Right kidney (tissue), 1 donor: ENCODE measurements at regions not wholly inside any gene's neighbourhood (a gene's known extent, or its start where the extent isn't known, plus 50 kb on each side); places are given as distances from the start of the nearest gene placed in this dataset.

Experiments
- DNase-seq: peaks from one replicate; pipeline ENCODE4 v3.0.0-alpha.2; 2016

- DNase-seq, result no peak
Measured at GRCh38 chr9:551986-552929, 289.2 kb upstream of the DMRT1 start.

- DNase-seq, result no peak
Measured at GRCh38 chr9:555493-555892, 286.0 kb upstream of the DMRT1 start.

- no peak for DNase-seq
Measured at GRCh38 chr9:556199-556598, 285.3 kb upstream of the DMRT1 start.

GRCh38 chr9:556675-557074 is 284.8 kb upstream of the DMRT1 start:
- no peak for DNase-seq

GRCh38 chr9:557601-558201 is 283.8 kb upstream of the DMRT1 start:
- DNase-seq, result no peak

- no peak for DNase-seq
Measured at GRCh38 chr9:561427-561826, 280.1 kb upstream of the DMRT1 start.

- no peak for DNase-seq
Measured at GRCh38 chr9:563200-563599, 278.3 kb upstream of the DMRT1 start.

GRCh38 chr9:565528-565927 is 276.0 kb upstream of the DMRT1 start:
- DNase-seq, result no peak

GRCh38 chr9:567128-567746 is 274.3 kb upstream of the DMRT1 start:
- no peak for DNase-seq

- no peak for DNase-seq
Measured at GRCh38 chr9:567747-568305, 273.7 kb upstream of the DMRT1 start.

- DNase-seq, result no peak
Measured at GRCh38 chr9:569296-569695, 272.2 kb upstream of the DMRT1 start.

GRCh38 chr9:570187-570586 is 271.3 kb upstream of the DMRT1 start:
- no peak for DNase-seq

- DNase-seq, result no peak
Measured at GRCh38 chr9:571066-571465, 270.4 kb upstream of the DMRT1 start.

GRCh38 chr9:571741-572140 is 269.8 kb upstream of the DMRT1 start:
- DNase-seq, result no peak

- DNase-seq, result peak; percentile 63
Measured at GRCh38 chr9:573691-574410, 267.6 kb upstream of the DMRT1 start.

GRCh38 chr9:575139-575538 is 266.4 kb upstream of the DMRT1 start:
- no peak for DNase-seq

GRCh38 chr9:580652-581342 is 260.7 kb upstream of the DMRT1 start:
- DNase-seq, result no peak

GRCh38 chr9:581673-582497 is 259.6 kb upstream of the DMRT1 start:
- DNase-seq, result no peak

- no peak for DNase-seq
Measured at GRCh38 chr9:582775-583174, 258.7 kb upstream of the DMRT1 start.

GRCh38 chr9:587527-587926 is 254.0 kb upstream of the DMRT1 start:
- no peak for DNase-seq

- no peak for DNase-seq
Measured at GRCh38 chr9:588981-589380, 252.5 kb upstream of the DMRT1 start.
